Fibroblast of lung (primary cell): ENCODE measurements at regions not wholly inside any gene's neighbourhood (a gene's known extent, or its start where the extent isn't known, plus 50 kb on each side); places are given as distances from the start of the nearest gene placed in this dataset.

Source experiments
- EZH2 ChIP-seq: IDR thresholded peaks from 2 replicates; pipeline ENCODE4 v1.5.1; 2012; ENCODE audit warnings: low read length, control low read depth, mild to moderate bottlenecking; ENCODE audit errors: missing control alignments
- TF ChIP-seq, protein P1 (sequence below), 2 donors: IDR thresholded peaks in 1 of 2; conservative IDR thresholded peaks in 1 of 2; 1 replicate in 1 of 2; 2 replicates in 1 of 2; pipeline ENCODE4 v1.5.1; 2011 to 2012; ENCODE audit warnings: low read length in 2 of 2, control low read depth in 1 of 2, inconsistent platforms in 1 of 2, low read depth in 1 of 2, mild to moderate bottlenecking in 1 of 2

DNA sequence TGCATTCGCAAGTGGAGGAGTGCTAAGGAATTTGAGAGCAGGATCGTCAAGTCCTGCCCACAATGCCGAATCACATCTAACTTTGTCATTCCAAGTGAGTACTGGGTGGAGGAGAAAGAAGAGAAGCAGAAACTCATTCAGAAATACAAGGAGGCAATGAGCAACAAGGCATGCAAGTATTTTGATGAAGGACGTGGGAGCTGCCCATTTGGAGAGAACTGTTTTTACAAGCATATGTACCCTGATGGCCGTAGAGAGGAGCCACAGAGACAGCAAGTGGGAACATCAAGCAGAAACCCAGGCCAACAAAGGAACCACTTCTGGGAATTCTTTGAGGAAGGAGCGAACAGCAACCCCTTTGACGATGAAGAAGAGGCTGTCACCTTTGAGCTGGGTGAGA, 100.2 kb upstream of the MED14 start:
- TF ChIP-seq, protein P1, sequence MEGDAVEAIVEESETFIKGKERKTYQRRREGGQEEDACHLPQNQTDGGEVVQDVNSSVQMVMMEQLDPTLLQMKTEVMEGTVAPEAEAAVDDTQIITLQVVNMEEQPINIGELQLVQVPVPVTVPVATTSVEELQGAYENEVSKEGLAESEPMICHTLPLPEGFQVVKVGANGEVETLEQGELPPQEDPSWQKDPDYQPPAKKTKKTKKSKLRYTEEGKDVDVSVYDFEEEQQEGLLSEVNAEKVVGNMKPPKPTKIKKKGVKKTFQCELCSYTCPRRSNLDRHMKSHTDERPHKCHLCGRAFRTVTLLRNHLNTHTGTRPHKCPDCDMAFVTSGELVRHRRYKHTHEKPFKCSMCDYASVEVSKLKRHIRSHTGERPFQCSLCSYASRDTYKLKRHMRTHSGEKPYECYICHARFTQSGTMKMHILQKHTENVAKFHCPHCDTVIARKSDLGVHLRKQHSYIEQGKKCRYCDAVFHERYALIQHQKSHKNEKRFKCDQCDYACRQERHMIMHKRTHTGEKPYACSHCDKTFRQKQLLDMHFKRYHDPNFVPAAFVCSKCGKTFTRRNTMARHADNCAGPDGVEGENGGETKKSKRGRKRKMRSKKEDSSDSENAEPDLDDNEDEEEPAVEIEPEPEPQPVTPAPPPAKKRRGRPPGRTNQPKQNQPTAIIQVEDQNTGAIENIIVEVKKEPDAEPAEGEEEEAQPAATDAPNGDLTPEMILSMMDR (conservative IDR thresholded peaks at IDR 0.05 in 1 of 2, IDR thresholded peaks at IDR 0.05 in 1 of 2; ENCODE audit: low read depth in 1 of 2, low read length in 2 of 2), result no peak
- TF ChIP-seq EZH2, result no peak
